Left kidney (tissue), 1 donor: ENCODE measurements at regions not wholly inside any gene's neighbourhood (a gene's known extent, or its start where the extent isn't known, plus 50 kb on each side); places are given as distances from the start of the nearest gene placed in this dataset.
"Not testable (repeated sequence)": the region's sequence is repeated elsewhere in the genome, so short reads cannot be mapped to it uniquely, and the experiment has no call there.

ENCODE experiments used
- DNase-seq: peaks from one replicate; pipeline ENCODE4 v3.0.0-alpha.2; 2013

DNA sequence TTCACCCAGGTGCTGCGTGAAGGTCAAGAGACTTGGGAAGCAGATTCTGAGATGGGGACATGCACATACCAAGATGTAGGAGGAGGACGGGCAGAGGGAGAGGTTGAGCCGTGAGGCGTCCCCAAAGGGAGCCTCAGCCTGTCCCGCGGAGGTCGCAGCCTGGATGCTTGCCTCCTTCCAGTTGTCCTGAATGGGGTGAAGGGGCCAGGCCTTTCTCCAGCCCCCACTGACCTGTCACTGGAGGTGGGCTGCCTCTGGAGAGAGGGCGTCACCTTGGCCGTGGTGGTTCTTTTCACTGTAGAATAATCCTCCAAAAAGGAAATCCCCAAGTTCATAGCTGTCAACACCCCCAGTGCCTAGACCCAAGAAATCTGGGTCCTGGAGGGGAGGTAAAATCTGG is 283.0 kb upstream of the VSTM2A start:
- DNase-seq = no peak

DNA sequence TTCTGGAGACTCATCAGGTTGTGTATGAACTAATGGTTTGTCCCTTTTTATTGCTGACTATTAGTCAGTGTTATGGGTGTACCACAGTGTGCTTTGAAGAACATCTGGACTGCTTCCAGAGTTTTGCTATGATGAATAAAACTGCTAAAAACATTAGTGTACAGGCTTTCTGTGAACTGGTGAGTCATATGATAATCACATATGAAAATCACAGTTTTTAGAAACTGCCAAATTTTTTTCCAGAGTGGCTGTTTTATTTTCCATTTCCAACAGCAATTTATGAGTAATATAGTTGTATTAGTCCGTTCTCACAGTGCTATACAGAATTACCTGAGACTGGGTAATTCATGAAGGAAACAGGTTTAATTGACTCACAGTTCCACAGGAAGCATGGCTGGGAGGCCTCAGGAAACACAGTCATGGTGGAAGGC is 281.2 kb upstream of the VSTM2A start:
- no peak for DNase-seq

DNA sequence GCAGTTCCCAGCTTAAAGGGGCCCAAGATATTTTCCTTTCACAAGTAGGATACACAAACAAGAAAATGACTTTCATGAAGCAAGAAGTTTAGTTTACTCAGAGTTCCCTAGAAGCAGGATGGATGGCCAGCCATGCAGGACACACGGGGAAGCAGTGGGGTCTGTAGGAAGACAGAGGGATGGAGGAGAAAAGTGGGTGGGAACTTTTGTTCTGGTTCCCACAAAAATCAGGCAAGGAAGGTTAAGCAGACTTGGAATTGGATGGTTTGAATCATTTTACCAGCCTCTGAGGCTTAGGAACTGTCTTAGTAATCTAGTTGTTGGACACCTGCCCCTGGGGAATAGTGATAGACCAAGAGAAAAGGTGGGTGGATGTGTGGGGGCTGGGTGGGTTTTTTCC is 263.3 kb upstream of the VSTM2A start:
- DNase-seq = no peak

DNA sequence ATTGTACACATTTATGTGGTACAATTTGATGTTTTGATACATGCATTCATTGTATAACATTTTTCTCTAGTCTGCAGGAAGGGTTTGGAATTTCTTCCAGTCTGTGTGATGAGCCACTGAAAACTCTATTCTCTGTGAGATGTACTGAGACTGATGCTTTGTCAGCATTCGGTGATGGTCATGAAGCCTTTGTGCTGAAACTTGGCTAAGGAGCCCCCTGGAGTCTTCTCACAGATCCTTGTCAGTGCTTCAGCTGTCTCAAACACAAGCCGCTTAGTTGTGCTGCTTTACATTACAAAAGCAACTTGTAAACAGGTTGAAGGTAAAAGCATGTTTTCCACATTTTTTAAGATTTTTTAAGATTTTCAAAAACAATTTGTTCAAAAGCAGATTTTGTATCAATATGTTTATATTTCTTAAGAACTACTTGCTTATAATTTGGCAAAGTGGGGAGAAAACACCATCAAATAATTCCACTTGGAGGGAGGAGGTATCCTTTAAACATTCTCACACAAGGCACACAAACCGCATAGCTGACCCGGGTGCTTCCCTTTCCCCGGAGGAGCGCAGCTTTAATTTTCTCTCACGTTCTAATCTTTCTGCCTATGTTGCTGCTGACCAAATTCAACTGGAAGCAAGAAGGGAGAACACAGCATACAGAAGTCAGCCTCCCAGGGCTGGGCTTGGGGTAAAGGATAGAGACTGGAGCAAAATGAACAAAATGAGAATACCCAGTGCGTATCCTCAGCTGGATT is 249.8 kb upstream of the VSTM2A start:
- no peak for DNase-seq

DNA sequence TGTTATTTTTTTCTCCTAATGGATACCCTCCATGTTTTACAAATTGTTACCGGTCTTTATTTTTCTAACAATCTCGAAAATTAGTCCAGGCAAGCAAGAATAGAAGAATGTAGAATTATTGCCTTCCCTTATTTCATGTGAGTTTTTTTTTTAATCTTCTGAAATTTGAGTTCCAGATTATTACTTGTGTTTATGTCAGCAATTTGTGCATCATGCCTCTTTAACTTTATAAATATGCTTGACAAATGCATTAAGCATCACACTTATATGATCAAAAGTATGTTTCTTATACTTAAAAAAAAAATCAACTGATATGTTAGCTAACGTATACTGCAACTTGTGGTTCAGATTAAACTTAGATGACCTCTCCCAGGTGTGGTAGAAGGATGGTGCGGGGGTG is 242.7 kb upstream of the VSTM2A start:
- DNase-seq = no peak

DNA sequence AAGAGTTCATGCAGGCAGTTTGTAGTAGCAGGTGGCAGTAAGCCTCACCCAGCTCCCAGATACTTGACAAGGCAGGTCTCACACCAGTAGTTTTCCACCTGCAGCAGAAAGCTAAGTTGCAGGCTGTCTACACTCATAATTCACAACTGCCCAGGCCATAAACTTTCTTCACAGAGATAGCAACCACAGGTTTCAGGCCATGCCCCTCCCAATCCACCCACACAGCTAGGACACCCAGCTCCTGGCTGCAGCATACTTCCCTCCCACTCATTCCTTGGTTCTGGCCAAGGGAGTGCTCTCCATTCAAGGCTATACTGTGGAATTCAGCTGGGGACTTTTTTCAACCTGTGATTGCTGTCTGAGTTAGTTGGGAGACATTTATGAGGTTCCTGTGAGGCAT is 226.2 kb upstream of the VSTM2A start:
- DNase-seq = not testable (repeated sequence)

DNA sequence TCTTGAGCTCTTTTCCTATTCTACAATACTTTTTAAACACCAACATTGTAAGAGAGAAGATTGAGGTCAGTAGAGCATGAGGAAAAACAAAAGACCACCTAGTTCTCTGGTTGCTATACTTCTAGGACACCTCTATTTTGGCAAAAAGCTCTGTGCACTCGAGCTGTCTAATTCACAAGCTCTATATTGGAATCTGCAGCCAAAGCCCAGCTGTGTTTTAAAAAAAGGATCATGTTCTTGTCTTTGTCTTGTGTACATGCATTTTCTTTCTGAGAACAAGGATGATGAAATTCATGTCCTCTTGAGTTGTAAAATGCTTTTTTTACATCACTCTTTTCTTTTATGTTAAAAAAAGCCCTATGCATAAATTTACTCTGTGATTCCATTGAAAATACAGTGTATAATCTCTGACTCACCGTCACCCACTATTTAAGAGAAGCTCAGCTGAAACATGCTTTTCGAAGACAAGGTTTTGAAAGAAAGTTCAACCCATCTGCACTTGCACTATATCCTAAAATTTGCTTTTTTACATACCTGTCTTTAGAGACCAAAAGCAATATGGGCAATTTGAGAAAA is 215.5 kb upstream of the VSTM2A start:
- no peak for DNase-seq

DNA sequence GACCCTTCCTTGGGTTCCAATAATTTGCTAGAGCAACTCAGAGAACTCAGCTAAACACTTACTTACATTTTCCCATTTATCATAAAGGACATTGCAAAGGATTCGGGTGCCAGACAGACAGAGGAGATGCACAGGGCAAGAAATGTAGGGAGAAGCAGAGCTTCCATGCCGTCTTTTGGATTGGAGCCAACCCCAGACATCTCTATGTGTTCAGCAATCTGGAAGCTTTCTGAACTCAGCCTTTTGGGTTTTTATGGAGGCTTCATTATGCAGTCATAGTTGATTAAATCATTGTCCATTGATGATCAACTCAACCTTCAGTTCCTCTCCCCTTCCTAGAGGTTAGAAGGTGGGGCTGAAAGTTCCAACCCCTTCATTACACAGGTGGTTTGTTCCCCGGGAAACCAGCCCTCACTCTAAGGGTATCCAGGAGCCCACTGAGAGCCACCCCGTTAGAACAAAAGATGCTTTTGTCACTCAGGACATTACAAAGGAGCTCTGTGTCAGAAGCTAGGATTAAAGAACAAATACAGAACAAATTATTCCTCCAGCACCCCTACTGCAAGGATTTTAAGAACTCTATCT is 211.9 kb upstream of the VSTM2A start:
- no peak for DNase-seq

DNA sequence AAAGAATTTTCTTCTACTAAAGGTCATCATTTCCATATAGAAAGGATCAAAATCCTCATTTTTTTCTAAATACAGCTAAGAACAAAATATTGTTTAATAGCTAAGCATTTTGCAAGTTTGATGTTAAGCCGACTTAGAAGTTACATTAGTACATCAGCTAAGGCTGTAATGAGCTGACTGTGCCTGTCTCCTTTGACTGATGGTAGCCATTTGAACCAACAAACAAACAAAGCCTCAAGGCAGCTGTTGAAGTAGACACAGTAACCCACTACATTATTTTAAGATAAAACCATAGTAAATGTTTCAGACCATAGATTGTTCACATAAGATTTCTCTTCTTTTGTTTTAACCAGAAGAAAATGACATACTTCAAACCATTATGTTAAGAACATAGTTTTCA is 210.9 kb upstream of the VSTM2A start:
- no peak for DNase-seq

DNA sequence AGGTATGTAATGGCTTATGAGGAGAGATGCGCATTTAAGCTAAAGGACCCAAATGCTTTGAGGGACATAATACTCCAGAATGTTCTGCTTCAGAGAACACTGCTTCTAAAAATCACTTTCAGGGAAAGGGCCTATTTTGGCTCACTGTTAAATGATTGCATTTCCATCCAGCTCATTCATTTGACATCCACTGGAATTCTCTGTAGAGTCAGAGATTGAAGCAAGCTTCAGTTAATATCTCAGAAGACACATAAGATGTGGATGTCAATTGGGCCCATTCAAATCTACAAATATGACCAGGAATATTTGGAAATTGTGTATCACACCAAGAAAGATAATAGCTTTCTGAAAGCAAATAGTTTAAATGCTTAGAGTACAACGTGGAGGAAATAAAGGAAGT is 209.9 kb upstream of the VSTM2A start:
- DNase-seq = no peak

DNA sequence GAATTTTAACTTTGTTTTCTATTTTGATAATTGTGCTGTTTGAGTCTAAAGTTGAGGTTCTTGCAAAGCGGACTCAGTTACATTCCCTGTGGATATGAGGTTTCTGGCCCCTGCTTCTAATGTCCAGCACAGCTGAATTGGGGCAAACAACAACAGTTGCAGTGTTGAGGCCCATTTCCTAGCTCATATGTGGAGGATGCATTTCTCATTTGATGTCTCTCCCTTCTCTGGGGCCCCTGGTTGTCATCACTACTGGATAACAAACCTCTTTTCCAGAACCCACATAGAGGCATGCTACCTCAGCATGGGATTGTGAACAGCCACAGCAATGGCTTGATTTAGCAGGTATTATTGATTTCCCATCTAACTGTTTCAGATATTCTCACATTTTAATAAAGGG is 208.2 kb upstream of the VSTM2A start:
- DNase-seq = no peak

DNA sequence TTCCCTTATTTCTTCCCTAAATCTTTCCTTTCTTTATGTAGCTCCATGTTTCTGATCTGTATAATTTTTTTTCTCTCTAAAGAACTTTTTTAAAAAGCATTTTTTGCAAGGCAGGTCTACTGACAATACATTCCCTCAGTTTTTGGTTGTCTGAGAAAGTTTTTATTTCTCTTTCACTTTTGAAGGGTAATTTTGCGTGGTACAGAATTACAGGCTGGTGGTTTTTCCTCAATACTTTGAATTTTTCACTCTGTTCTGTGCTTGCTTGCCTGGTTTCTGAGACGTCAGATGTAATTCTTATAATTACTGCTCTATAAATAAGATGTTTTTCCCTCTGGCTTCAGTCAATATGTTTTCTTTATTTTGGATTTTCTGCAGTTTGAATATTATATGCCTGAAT is 205.4 kb upstream of the VSTM2A start:
- no peak for DNase-seq

DNA sequence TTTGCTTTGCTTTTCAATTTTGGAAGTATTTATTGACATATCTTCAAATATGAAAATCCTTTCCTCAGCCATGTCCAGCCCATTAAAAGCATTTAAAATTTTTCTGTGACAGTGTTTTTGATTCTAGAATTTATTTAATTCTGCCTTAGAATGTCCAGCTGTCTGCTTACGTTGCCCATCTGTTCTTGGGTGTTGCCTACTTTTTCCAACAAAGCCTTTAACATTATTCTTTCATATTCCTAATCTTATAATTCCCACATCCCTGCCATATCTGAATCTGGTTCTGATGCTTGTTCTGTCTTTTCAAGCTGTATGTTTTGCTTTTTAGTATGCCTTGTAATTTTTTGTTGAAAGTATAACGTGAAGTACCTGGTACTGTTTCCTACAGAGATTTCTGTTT is 204.7 kb upstream of the VSTM2A start:
- no peak for DNase-seq

DNA sequence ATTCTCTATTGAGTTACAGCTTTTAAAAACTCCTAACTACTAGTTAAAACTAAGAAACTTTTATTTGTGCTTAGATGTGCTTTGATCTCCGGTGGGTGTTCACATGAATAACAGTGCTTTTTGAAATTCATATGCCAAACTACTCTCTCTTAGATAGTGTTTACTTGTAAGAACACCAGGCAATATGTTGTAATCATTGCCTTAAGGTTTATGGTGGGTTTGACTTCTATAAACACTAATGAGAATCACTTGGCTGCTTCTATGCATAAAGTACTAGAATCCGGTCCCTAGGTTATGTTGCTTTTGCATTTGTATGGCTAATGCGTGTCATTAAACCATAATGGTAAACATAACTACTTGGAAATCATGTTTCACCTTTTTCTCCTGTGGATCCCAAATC is 203.9 kb upstream of the VSTM2A start:
- DNase-seq = no peak

DNA sequence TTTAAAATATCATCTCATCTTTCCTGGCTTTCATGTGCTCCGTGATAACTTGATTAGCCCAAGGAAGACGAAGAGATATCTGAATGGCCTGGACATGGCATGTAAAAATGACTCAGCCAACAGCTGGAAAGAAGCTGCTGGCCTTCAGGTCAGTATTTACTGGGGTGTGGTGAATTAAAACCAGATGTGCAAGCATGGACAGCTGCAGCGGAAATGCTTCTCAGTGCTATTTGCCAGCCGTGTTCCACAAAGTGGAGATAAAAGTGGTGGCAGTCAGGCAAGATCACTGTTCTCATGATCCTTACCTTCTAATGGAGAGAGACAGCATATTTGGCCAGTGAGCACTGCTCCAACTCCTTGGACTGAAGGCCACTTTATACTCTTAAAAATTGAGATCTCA is 203.1 kb upstream of the VSTM2A start:
- no peak for DNase-seq

DNA sequence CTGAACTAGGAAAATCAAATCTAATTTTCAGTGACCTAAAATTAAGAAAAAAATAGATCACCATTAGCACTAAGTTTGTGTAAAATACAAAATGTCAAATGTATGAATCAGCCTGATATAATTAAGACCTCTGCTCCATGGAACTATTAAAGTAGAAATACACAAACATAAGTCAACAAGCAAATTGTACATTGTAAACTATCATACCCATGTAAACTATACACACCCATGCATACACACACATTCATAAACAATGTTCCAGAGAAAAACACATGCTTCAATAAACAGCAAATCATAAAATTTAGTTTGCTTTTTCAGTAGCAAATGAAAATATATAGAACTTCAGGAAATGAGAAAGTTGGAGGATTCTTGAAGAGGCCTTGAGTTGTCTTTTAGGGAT is 199.7 kb upstream of the VSTM2A start:
- DNase-seq = no peak

DNA sequence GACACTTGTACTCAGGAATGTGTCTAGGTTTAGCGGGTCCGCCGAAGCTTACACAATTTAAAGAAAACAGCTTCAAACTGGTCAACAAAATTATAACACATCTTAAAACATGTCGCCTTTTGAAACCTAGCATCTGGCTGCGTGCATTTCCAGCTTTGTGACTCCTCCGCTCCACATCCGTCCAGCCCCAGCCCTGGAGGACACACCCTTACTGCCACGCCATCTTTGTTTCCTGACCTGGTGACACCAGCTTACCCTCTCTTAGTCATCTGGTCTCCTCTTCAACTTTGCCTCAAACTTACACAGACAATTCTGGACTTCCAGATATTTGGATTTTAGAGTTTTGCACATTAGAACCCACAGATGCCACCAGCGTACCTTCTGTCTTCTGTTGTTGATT is 198.7 kb upstream of the VSTM2A start:
- no peak for DNase-seq

DNA sequence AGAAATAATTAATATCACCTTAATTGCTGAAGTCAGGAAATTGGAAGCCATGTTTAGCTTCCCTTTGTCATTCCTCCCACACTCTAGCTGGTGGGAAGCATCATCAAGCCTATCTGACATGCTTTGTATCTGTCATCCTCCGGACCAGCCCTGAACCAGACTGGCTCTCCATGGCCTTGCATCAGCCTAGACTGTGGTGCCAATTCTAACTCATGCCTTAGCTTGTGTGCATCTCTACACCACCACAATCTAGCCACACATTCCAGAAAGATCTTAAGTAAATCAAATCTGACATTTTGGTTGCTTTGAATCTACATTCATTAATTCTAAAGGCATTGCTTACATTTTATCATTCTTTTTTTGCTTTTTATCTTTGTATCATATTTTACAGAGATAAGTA is 196.4 kb upstream of the VSTM2A start:
- DNase-seq = no peak

DNA sequence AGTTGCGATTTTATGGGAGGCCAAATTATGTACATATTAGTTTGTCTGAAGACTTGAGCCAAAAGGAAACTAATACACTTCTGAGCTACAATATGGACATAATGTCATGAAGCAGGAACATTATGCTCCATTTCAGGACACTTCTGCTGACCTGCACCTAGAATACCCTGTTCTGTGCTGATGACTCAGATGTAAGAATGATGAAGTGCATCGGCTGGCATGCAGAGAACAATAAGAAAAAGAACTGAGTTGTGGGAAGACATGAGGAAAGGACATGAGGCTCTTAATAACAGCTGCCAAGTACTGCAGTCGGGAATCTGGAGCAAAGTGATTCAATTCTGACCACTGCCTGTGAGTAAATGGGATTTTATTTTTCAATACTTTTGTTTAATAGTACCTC is 192.9 kb upstream of the VSTM2A start:
- no peak for DNase-seq

DNA sequence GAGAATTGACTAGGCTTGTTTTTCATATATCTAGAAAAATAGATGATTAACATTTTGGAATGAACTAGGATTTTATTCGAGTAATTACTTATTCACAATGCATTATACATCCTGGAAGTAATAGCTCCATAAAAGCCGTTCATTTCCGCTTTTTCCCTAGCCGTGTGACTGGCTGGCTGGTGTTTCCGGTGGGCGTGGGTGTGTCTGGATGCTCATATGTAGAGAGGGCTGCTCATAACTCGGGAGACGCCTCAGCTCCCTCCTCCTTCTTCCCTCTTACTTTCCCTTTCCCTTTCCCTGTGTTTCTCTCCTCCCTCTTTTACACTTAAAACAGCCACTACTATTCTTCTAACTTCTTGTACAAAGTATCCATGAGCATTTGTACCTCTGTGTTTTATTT is 187.7 kb upstream of the VSTM2A start:
- DNase-seq = no peak

DNA sequence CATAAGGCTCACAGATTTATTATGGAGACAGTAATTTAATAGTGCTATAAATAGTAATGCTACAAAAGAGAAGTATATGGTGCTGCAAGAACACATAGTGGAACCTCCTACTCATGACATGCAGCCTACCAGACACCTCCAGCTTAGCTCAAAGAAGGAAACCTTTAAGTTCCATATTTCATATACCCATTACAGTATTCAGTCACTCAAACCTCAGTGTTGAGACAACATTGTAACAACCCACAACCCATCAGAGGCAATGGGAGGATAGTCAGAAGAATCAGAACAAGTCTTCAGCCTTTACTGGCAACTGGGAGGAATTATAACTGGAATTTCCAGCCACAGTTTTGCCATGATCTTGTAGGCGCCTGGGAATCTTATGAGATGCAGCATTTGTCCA is 186.3 kb upstream of the VSTM2A start:
- no peak for DNase-seq

DNA sequence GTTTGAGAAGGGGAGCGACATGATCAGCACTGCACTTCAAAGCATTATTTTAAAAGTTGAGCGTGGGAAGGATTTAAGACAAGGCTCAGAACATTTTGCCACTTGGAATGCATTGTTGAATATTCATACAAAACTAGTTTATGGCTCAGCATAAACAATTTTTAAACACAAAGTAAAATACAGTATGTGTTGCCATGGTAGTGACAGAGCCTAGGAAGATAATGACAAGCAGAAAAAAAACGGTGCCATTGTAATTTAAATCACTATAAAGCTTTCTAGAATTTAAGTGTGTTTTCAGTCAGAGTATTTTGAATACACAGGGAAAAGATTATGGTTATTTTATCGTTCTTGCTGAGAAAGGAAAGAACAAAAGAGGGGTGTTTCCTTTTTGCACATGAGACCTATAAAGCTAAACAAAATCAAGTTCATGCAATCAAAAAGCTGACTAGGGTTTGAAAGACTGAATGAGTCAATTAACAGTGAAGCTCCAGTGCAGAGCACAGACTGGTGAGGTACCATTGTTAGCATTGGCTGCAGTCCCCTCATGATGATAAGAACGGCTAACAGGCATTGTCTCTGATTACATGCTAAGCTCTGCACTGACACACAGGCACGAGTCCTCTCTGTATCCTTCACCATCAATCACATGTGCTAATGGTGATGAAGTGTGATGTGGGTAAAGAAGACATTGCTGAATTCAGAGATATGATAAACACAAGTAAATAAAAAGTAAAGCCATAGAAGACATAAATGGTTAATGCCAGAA is 181.9 kb upstream of the VSTM2A start:
- DNase-seq = no peak

DNA sequence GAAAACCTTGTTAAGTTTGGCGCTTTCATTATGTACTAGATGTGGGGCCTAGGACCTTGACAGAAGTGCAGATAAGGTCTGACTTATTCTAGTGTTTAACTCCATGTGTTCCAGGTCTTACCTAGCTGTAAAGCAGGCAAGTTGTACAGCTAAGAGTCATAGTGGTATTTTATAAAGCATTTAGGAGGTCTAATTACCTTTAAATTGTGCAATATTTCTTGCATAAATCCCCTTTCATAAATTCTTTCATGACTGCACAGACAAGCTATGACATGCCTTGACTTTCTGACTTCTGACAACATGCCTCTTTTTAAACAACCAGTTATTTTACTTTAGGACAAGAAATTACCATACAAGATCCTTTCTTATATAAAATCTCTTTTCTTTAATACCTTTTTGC is 151.6 kb upstream of the VSTM2A start:
- DNase-seq = no peak
